A673 (cell line): ENCODE measurements at regions not wholly inside any gene's neighbourhood (a gene's known extent, or its start where the extent isn't known, plus 50 kb on each side); places are given as distances from the start of the nearest gene placed in this dataset.

Experiments
- BruUV-seq: library from RNA; stranded (reverse); fragments of 400-500 nt; replicated peaks from 2 replicates; lab custom pipeline; 2021; lab: Mats Ljungman, UMichigan
- CTCF ChIA-PET: fragments of 300-600 bp; sonication (Branson Sonifier 250); formaldehyde crosslinking; loops from one replicate; lab custom pipeline; 2022; ENCODE audit warnings: antibody characterized with exemption; lab: Charles Lee
- POLR2A ChIA-PET: fragments of 300-600 bp; sonication (Branson Sonifier 250); formaldehyde crosslinking; loops from one replicate; lab custom pipeline; 2022; ENCODE audit warnings: antibody characterized with exemption; ENCODE audit not compliant: low non-redundant PET; lab: Charles Lee
- DNase-seq: peaks from one replicate; pipeline ENCODE4 v3.0.0-alpha.2; 2015; ENCODE audit warnings: low spot score
- H3K27ac ChIP-seq: fragments of 200-600 bp; sonication (generic); 2 replicates; pipeline ENCODE4 v1.5.1; 2016; ENCODE audit warnings: mixed run types, low read depth, mild to moderate bottlenecking, mixed read lengths, antibody characterized with exemption, low read length; ENCODE audit not compliant: poor library complexity, severe bottlenecking
- H3K27me3 ChIP-seq: fragments of 200-600 bp; sonication (generic); replicated peaks from 2 replicates; pipeline ENCODE4 v1.6.1; 2017; ENCODE audit warnings: mixed run types, low read depth, mild to moderate bottlenecking, mixed read lengths, antibody characterized with exemption, low read length; ENCODE audit not compliant: insufficient read depth, poor library complexity
- H3K36me3 ChIP-seq: fragments of 200-600 bp; sonication (generic); 2 replicates; pipeline ENCODE4 v1.6.1; 2016; ENCODE audit warnings: mixed run types, mild to moderate bottlenecking, mixed read lengths, antibody characterized with exemption, low read length; ENCODE audit not compliant: insufficient read depth, poor library complexity, severe bottlenecking
- H3K4me1 ChIP-seq: fragments of 200-600 bp; sonication (generic); 2 replicates; pipeline ENCODE4 v1.6.1; 2017; ENCODE audit warnings: mixed run types, mild to moderate bottlenecking, mixed read lengths, antibody characterized with exemption, low read length; ENCODE audit not compliant: insufficient read depth, poor library complexity, severe bottlenecking
- H3K4me3 ChIP-seq: fragments of 200-600 bp; sonication (generic); 2 replicates; pipeline ENCODE4 v1.5.1; 2016; ENCODE audit warnings: low read depth, mixed run types, mild to moderate bottlenecking, mixed read lengths, low read length; ENCODE audit not compliant: poor library complexity, severe bottlenecking
- H3K9me3 ChIP-seq: fragments of 200-600 bp; sonication (generic); 2 replicates; pipeline ENCODE4 v1.6.1; 2016; ENCODE audit warnings: mixed run types, low read depth, mild to moderate bottlenecking, mixed read lengths, antibody characterized with exemption, low read length; ENCODE audit not compliant: poor library complexity, severe bottlenecking
- EZH2 ChIP-seq: fragments of 200-600 bp; sonication (generic); IDR thresholded peaks from 2 replicates; pipeline ENCODE4 v1.6.1; 2017; ENCODE audit warnings: borderline replicate concordance, low read depth, mild to moderate bottlenecking, mixed read lengths, antibody characterized with exemption, low read length; ENCODE audit not compliant: poor library complexity, severe bottlenecking
- intact Hi-C: fragments of 100-400 bp; cut with micrococcal nuclease; formaldehyde crosslinking; loops from one replicate; pipeline ENCODE4 v1.10.0; 2022; ENCODE audit not compliant: unreplicated experiment
- TF ChIP-seq, protein P1 (sequence below): fragments of 300-800, 200-600 bp; sonication (generic); conservative IDR thresholded peaks from 2 replicates; pipeline ENCODE4 v1.5.1; 2017; ENCODE audit warnings: low read depth, mild to moderate bottlenecking, antibody characterized with exemption, low read length, moderate library complexity, mixed read lengths

GRCh38 chr6:159427771-159428170 is 258.6 kb downstream of the FNDC1 start:
- H3K36me3 ChIP-seq, result no peaks in the 10 kb centered on the region
- BruUV-seq, result no TSS peak

GRCh38 chr6:159427335-159427734 is 258.1 kb downstream of the FNDC1 start:
- no TSS peak for BruUV-seq
- TF ChIP-seq, protein P1, sequence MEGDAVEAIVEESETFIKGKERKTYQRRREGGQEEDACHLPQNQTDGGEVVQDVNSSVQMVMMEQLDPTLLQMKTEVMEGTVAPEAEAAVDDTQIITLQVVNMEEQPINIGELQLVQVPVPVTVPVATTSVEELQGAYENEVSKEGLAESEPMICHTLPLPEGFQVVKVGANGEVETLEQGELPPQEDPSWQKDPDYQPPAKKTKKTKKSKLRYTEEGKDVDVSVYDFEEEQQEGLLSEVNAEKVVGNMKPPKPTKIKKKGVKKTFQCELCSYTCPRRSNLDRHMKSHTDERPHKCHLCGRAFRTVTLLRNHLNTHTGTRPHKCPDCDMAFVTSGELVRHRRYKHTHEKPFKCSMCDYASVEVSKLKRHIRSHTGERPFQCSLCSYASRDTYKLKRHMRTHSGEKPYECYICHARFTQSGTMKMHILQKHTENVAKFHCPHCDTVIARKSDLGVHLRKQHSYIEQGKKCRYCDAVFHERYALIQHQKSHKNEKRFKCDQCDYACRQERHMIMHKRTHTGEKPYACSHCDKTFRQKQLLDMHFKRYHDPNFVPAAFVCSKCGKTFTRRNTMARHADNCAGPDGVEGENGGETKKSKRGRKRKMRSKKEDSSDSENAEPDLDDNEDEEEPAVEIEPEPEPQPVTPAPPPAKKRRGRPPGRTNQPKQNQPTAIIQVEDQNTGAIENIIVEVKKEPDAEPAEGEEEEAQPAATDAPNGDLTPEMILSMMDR, result no peak
- no peak for TF ChIP-seq EZH2
- no peaks in the 10 kb centered on the region for H3K4me1 ChIP-seq
- no peak for DNase-seq
- H3K27me3 ChIP-seq, result no peaks in the 10 kb centered on the region
- intact Hi-C loops, result no loop called here
- H3K4me3 ChIP-seq, result no peak overlapping the region
- no peak overlapping the region for H3K27ac ChIP-seq
- CTCF ChIA-PET, result no interaction called here
- POLR2A ChIA-PET, result no interaction called here
- no peaks in the 10 kb centered on the region for H3K9me3 ChIP-seq
- no peaks in the 10 kb centered on the region for H3K36me3 ChIP-seq

More at GRCh38 chr6:159427771-159428170, 258.6 kb downstream of the FNDC1 start:
- DNase-seq, result no peak
- no peak overlapping the region for H3K27ac ChIP-seq
- no peak overlapping the region for H3K4me3 ChIP-seq
- H3K9me3 ChIP-seq, result no peaks in the 10 kb centered on the region
- no peaks in the 10 kb centered on the region for H3K4me1 ChIP-seq
- intact Hi-C loops, result no loop called here
- no peaks in the 10 kb centered on the region for H3K27me3 ChIP-seq
- ChIA-PET POLR2A (no interaction called here), CTCF (no interaction called here)
- no peak for TF ChIP-seq EZH2
- TF ChIP-seq, protein P1, result no peak

DNA sequence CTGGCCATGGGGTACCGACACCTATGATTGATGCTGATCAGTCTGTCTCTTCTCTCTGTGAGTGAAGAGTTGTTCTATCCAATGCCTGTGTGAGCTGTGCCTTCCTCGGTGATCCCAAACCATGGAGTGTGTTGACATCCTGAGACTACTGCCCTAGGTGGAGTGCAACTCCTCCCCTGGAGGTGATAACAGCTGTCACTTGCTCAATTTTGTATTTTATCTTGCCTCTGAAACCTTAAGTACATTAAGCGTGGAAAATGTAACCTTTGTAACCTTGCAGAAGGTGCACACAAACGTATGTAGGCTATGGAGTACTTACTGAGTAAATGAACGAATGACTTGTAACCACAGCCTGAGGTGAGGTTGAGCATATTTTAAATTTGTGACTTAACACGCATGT is 256.2 kb downstream of the FNDC1 start:
- Histone ChIP-seq H3K9me3 (no peaks in the 10 kb centered on the region), H3K27ac (no peak overlapping the region), H3K36me3 (no peaks in the 10 kb centered on the region), H3K4me3 (no peak overlapping the region), H3K4me1 (no peaks in the 10 kb centered on the region), H3K27me3 (no peaks in the 10 kb centered on the region)
- no TSS peak for BruUV-seq
- ChIA-PET CTCF (no interaction called here), POLR2A (no interaction called here)
- DNase-seq, result no peak
- intact Hi-C loops, result no loop called here
- TF ChIP-seq, protein P1, result no peak
- TF ChIP-seq EZH2, result no peak
